ENCODE measurements at regions not wholly inside any gene's neighbourhood (a gene's known extent, or its start where the extent isn't known, plus 50 kb on each side); places are given as distances from the start of the nearest gene placed in this dataset.

DNA sequence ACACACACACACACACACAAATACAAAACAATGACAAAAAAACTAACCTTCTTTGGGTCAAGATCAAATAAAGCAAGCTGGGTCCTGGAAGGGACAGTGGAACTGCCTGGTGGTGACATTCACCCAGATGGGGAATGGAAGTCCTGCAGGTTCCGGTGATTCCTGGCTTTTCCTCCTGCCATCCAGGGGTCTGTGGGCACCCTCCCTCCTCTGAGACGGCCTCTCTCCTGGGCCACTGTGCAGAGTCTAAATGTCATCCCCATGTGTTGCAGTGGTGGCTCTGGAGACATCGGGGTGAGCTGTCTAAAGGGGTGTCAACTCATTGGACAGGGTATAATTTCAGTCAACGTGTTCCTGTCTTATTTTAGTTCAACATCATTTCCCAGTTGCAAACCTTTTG, 248.2 kb downstream of the ZNF536 start:
- Histone ChIP-seq H3K36me3 (ENCODE audit: control insufficient read depth, insufficient read depth, low read length) (no peaks in the 10 kb centered on the region), H3K27ac (ENCODE audit: insufficient read depth, low read length, poor library complexity, severe bottlenecking) (no peak overlapping the region), H3K27me3 (replicated peaks; ENCODE audit: control insufficient read depth, insufficient read depth, low read length, poor library complexity, severe bottlenecking) (no peaks in the 10 kb centered on the region), H3K4me3 (ENCODE audit: insufficient read depth, low read depth, low read length, poor library complexity, severe bottlenecking) (no peak overlapping the region), H3K4me1 (ENCODE audit: control insufficient read depth, insufficient read depth, low read length, poor library complexity, severe bottlenecking) (no peaks in the 10 kb centered on the region), H3K9me3 (ENCODE audit: control insufficient read depth, low read length) (peaks cover 6% of the 10 kb centered on the region)
- DNase-seq = no peak

DNA sequence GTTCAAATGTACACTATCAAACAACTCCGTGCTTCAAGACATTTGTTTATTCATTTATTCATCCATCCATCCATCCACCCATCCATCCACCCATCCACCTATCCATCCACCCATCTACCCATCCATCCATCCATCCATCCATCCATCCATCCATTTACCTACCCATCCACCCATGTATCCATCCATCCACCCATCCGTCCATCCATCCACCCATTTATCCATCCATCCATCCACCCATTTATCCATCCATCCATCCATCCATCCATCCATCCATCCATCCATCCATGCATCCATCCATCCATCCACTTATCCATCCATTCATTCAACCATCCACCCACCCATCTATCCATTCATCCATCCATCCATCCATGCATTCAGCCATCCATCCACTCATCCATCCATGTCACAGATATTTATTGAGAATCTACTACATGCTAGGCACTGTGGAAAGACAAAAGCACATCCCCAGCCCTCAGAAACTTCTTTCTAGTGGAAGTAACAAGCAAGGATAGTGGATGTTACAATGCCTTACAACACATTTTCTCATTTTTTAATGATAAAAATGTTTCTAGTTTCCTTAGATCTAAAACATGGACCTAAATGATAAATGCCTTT, 237.6 kb downstream of the ZNF536 start:
- no peaks in the 10 kb centered on the region for H3K36me3 ChIP-seq (ENCODE audit: control insufficient read depth, insufficient read depth, low read length)
- H3K27ac ChIP-seq (ENCODE audit: insufficient read depth, low read length, poor library complexity, severe bottlenecking) = no peak overlapping the region
- no peak for DNase-seq
- H3K4me1 ChIP-seq (ENCODE audit: control insufficient read depth, insufficient read depth, low read length, poor library complexity, severe bottlenecking) = no peaks in the 10 kb centered on the region
- no peaks in the 10 kb centered on the region for H3K9me3 ChIP-seq (ENCODE audit: control insufficient read depth, low read length)
- no peaks in the 10 kb centered on the region for H3K27me3 ChIP-seq (replicated peaks; ENCODE audit: control insufficient read depth, insufficient read depth, low read length, poor library complexity, severe bottlenecking)
- H3K4me3 ChIP-seq (ENCODE audit: insufficient read depth, low read depth, low read length, poor library complexity, severe bottlenecking) = no peak overlapping the region

DNA sequence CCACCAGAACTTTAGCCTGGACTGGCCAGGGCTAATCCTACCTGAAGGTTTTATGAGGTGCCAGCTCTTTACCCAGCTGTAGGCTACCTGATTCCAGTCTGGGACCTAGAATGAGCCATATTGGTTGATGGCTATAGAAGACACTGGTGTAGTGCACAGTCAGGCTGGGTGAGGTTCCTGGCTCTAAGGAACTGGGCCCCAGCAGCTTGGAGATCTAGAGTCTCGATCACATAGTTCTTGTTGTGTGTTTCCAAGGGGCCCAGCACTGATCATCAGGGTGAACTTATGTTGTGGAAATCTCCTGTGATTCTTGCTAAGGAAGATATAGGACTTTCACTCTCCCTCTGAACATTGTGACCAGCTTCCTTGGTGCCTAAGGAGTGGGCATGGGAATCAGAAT, 236.3 kb downstream of the ZNF536 start:
- no peak overlapping the region for H3K27ac ChIP-seq (ENCODE audit: insufficient read depth, low read length, poor library complexity, severe bottlenecking)
- no peaks in the 10 kb centered on the region for H3K27me3 ChIP-seq (replicated peaks; ENCODE audit: control insufficient read depth, insufficient read depth, low read length, poor library complexity, severe bottlenecking)
- H3K4me1 ChIP-seq (ENCODE audit: control insufficient read depth, insufficient read depth, low read length, poor library complexity, severe bottlenecking) = no peaks in the 10 kb centered on the region
- DNase-seq = no peak
- no peaks in the 10 kb centered on the region for H3K36me3 ChIP-seq (ENCODE audit: control insufficient read depth, insufficient read depth, low read length)
- no peaks in the 10 kb centered on the region for H3K9me3 ChIP-seq (ENCODE audit: control insufficient read depth, low read length)
- no peak overlapping the region for H3K4me3 ChIP-seq (ENCODE audit: insufficient read depth, low read depth, low read length, poor library complexity, severe bottlenecking)

Measured in effector memory CD4-positive, alpha-beta T cell (primary cell).